ENCODE measurements at regions not wholly inside any gene's neighbourhood (a gene's known extent, or its start where the extent isn't known, plus 50 kb on each side); places are given as distances from the start of the nearest gene placed in this dataset.

GRCh38 chr11:116262370-116262769 is 510.4 kb downstream of the BUD13 start:
- H3K9ac ChIP-seq (ENCODE audit: low read length) = no peak overlapping the region
- H3K4me3 ChIP-seq (ENCODE audit: low read length) = no peak overlapping the region
- no peaks in the 10 kb centered on the region for H3K79me2 ChIP-seq (ENCODE audit: low read length)
- H3K36me3 ChIP-seq (replicated peaks; ENCODE audit: low read depth, low read length) = no peaks in the 10 kb centered on the region
- peaks cover 4% of the 10 kb centered on the region; the same call in 1 of the 2 replicates for H3K4me1 ChIP-seq (ENCODE audit: low read length)
- H3K27ac ChIP-seq (ENCODE audit: low read length) = no peak overlapping the region
- no peak overlapping the region for H3K4me2 ChIP-seq (ENCODE audit: low read length)
- no peak for TF ChIP-seq EZH2phosphoT487 (IDR thresholded peaks at IDR 0.05; ENCODE audit: low read depth)
- no peak for TF ChIP-seq CTCF (IDR thresholded peaks at IDR 0.05; ENCODE audit: low read depth, low read length)
- H3K9me3 ChIP-seq (ENCODE audit: insufficient read depth, low read length) = no peaks in the 10 kb centered on the region
- H2AFZ ChIP-seq (ENCODE audit: low read depth, low read length) = no peak overlapping the region
- no peaks in the 10 kb centered on the region for H4K20me1 ChIP-seq (ENCODE audit: insufficient read depth, low read length)
- peaks cover 53% of the 10 kb centered on the region for H3K27me3 ChIP-seq (ENCODE audit: low read depth, low read length)

- no peak overlapping the region for H3K9ac ChIP-seq (ENCODE audit: low read length)
- H3K4me2 ChIP-seq (ENCODE audit: low read length) = no peak overlapping the region
- peaks cover 4% of the 10 kb centered on the region; the same call in 1 of the 2 replicates for H3K4me1 ChIP-seq (ENCODE audit: low read length)
- peaks cover 57% of the 10 kb centered on the region for H3K27me3 ChIP-seq (ENCODE audit: low read depth, low read length)
- no peaks in the 10 kb centered on the region for H3K9me3 ChIP-seq (ENCODE audit: insufficient read depth, low read length)
- no peak overlapping the region for H3K27ac ChIP-seq (ENCODE audit: low read length)
- no peaks in the 10 kb centered on the region for H4K20me1 ChIP-seq (ENCODE audit: insufficient read depth, low read length)
- H2AFZ ChIP-seq (ENCODE audit: low read depth, low read length) = no peak overlapping the region
- no peaks in the 10 kb centered on the region for H3K79me2 ChIP-seq (ENCODE audit: low read length)
- no peak overlapping the region for H3K4me3 ChIP-seq (ENCODE audit: low read length)
- H3K36me3 ChIP-seq (replicated peaks; ENCODE audit: low read depth, low read length) = no peaks in the 10 kb centered on the region
- TF ChIP-seq CTCF (IDR thresholded peaks at IDR 0.05; ENCODE audit: low read depth, low read length) (no peak), EZH2phosphoT487 (IDR thresholded peaks at IDR 0.05; ENCODE audit: low read depth) (no peak)
These were observed 511.2 kb downstream of the BUD13 start for GRCh38 chr11:116261606-116262005.

GRCh38 chr11:116258821-116259220 is 514.0 kb downstream of the BUD13 start:
- TF ChIP-seq EZH2phosphoT487 (IDR thresholded peaks at IDR 0.05; ENCODE audit: low read depth) (no peak), CTCF (IDR thresholded peaks at IDR 0.05; ENCODE audit: low read depth, low read length) (no peak)
- Histone ChIP-seq H3K9me3 (ENCODE audit: insufficient read depth, low read length) (no peaks in the 10 kb centered on the region), H3K4me1 (ENCODE audit: low read length) (peaks cover 4% of the 10 kb centered on the region; the same call in 1 of the 2 replicates)

GRCh38 chr11:116257883-116258282 is 514.9 kb downstream of the BUD13 start:
- Histone ChIP-seq H3K27me3 (ENCODE audit: low read depth, low read length) (peaks cover 30% of the 10 kb centered on the region), H3K4me1 (ENCODE audit: low read length) (peaks cover 4% of the 10 kb centered on the region; the same call in 1 of the 2 replicates), H3K9ac (ENCODE audit: low read length) (no peak overlapping the region), H3K79me2 (ENCODE audit: low read length) (no peaks in the 10 kb centered on the region), H3K4me2 (ENCODE audit: low read length) (no peak overlapping the region), H3K4me3 (ENCODE audit: low read length) (no peak overlapping the region), H3K36me3 (replicated peaks; ENCODE audit: low read depth, low read length) (no peaks in the 10 kb centered on the region), H4K20me1 (ENCODE audit: insufficient read depth, low read length) (no peaks in the 10 kb centered on the region), H2AFZ (ENCODE audit: low read depth, low read length) (no peak overlapping the region), H3K27ac (ENCODE audit: low read length) (no peak overlapping the region), H3K9me3 (ENCODE audit: insufficient read depth, low read length) (no peaks in the 10 kb centered on the region)
- TF ChIP-seq EZH2phosphoT487 (IDR thresholded peaks at IDR 0.05; ENCODE audit: low read depth) = no peak
- no peak for TF ChIP-seq CTCF (IDR thresholded peaks at IDR 0.05; ENCODE audit: low read depth, low read length)

More at GRCh38 chr11:116258821-116259220, 514.0 kb downstream of the BUD13 start:
- no peak overlapping the region for H3K4me2 ChIP-seq (ENCODE audit: low read length)
- no peaks in the 10 kb centered on the region for H3K36me3 ChIP-seq (replicated peaks; ENCODE audit: low read depth, low read length)
- H4K20me1 ChIP-seq (ENCODE audit: insufficient read depth, low read length) = no peaks in the 10 kb centered on the region
- no peak overlapping the region for H3K9ac ChIP-seq (ENCODE audit: low read length)
- no peak overlapping the region for H2AFZ ChIP-seq (ENCODE audit: low read depth, low read length)
- H3K4me3 ChIP-seq (ENCODE audit: low read length) = no peak overlapping the region
- H3K27ac ChIP-seq (ENCODE audit: low read length) = no peak overlapping the region
- H3K79me2 ChIP-seq (ENCODE audit: low read length) = no peaks in the 10 kb centered on the region
- peaks cover 37% of the 10 kb centered on the region for H3K27me3 ChIP-seq (ENCODE audit: low read depth, low read length)

Measured in OCI-LY3 (cell line).